Parathyroid adenoma (tissue), 2 donors: ENCODE measurements at regions not wholly inside any gene's neighbourhood (a gene's known extent, or its start where the extent isn't known, plus 50 kb on each side); places are given as distances from the start of the nearest gene placed in this dataset.

Source experiments
- H2AFZ ChIP-seq: fragments of 300-600 bp; sonication (generic); one replicate; pipeline ENCODE4 v1.7.0; 2017; ENCODE audit warnings: antibody characterized with exemption, mild to moderate bottlenecking
- H3K27ac ChIP-seq: fragments of 300-600 bp; sonication (generic); one replicate; pipeline ENCODE4 v1.7.0; 2017
- H3K27me3 ChIP-seq: fragments of 300-600 bp; sonication (generic); one replicate; pipeline ENCODE4 v1.7.0; 2017; ENCODE audit warnings: low read length; ENCODE audit not compliant: control insufficient read depth, insufficient read depth
- H3K36me3 ChIP-seq: fragments of 300-600 bp; sonication (generic); one replicate; pipeline ENCODE4 v1.7.0; 2017; ENCODE audit warnings: low read length; ENCODE audit not compliant: control insufficient read depth, insufficient read depth
- H3K4me1 ChIP-seq: fragments of 300-600 bp; sonication (generic); one replicate; pipeline ENCODE4 v1.7.0; 2017; ENCODE audit warnings: control low read depth
- H3K4me2 ChIP-seq: fragments of 300-600 bp; sonication (generic); one replicate; pipeline ENCODE4 v1.7.0; 2017; ENCODE audit warnings: low read length
- H3K4me3 ChIP-seq: fragments of 300-600 bp; sonication (generic); one replicate; pipeline ENCODE4 v1.7.0; 2017; ENCODE audit warnings: low read depth, low read length
- H3K79me2 ChIP-seq: fragments of 300-600 bp; sonication (generic); one replicate; pipeline ENCODE4 v1.7.0; 2017; ENCODE audit warnings: control low read depth
- H3K9ac ChIP-seq: fragments of 300-600 bp; sonication (generic); one replicate; pipeline ENCODE4 v1.7.0; 2017; ENCODE audit warnings: mild to moderate bottlenecking
- H3K9me3 ChIP-seq: fragments of 300-600 bp; sonication (generic); one replicate; pipeline ENCODE4 v1.7.0; 2017; ENCODE audit warnings: low read length; ENCODE audit not compliant: control insufficient read depth
- TF ChIP-seq, protein P1 (sequence below): fragments of 300-600 bp; sonication (generic); IDR thresholded peaks from one replicate; pipeline ENCODE4 v1.7.0; 2017; ENCODE audit warnings: antibody characterized with exemption, mild to moderate bottlenecking
- donor health status: primary hyperparathyroidism.

DNA sequence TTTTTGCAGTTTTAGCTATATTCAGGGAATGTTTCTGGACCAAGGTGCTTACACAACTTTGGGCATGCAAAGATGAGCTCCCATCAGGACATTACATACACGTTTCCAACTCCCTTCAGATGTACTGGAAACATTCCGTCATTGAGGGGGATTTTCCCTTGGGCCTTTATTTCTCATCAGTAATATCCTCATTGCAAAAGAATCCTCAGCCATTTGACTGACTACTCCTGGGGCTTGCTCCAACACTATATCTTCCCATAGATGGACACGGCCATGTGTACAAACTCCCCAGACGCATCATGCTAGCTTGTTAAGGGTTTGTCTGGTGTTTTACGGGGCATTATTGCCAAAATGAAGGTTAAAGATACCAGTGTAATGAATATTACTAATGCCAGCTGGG, 59.3 kb upstream of the NUP160 start:
- Histone ChIP-seq H3K9me3 (no peaks in the 10 kb centered on the region), H3K4me1 (no peaks in the 10 kb centered on the region), H2AFZ (no peak overlapping the region), H3K79me2 (no peaks in the 10 kb centered on the region), H3K9ac (no peak overlapping the region), H3K36me3 (no peaks in the 10 kb centered on the region), H3K4me2 (no peak overlapping the region), H3K27ac (no peak overlapping the region), H3K4me3 (no peak overlapping the region), H3K27me3 (no peaks in the 10 kb centered on the region)
- TF ChIP-seq, protein P1, sequence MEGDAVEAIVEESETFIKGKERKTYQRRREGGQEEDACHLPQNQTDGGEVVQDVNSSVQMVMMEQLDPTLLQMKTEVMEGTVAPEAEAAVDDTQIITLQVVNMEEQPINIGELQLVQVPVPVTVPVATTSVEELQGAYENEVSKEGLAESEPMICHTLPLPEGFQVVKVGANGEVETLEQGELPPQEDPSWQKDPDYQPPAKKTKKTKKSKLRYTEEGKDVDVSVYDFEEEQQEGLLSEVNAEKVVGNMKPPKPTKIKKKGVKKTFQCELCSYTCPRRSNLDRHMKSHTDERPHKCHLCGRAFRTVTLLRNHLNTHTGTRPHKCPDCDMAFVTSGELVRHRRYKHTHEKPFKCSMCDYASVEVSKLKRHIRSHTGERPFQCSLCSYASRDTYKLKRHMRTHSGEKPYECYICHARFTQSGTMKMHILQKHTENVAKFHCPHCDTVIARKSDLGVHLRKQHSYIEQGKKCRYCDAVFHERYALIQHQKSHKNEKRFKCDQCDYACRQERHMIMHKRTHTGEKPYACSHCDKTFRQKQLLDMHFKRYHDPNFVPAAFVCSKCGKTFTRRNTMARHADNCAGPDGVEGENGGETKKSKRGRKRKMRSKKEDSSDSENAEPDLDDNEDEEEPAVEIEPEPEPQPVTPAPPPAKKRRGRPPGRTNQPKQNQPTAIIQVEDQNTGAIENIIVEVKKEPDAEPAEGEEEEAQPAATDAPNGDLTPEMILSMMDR, result no peak

DNA sequence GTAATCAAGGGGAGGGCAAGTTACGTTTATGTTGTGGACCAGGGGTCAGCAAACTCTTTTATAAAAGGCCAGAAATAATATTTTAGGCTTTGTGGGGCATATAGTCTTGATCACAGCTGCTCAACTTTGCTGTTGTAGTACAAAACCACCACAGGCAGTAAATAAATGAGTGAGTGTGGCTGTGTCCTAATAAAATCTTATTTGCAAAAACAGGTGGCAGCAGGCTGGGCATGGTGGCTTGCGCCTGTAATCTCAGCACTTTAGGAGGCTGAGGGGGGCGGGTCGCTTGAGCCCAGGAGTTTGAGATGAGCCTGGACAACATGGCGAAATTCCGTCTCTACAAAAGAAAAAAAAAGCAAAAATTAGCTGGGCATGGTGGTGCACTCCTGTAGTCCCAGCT, 57.9 kb upstream of the NUP160 start:
- no peak overlapping the region for H3K4me2 ChIP-seq
- no peaks in the 10 kb centered on the region for H3K79me2 ChIP-seq
- no peak overlapping the region for H3K9ac ChIP-seq
- H3K27ac ChIP-seq, result no peak overlapping the region
- H3K27me3 ChIP-seq, result no peaks in the 10 kb centered on the region
- H3K4me1 ChIP-seq, result no peaks in the 10 kb centered on the region
- H3K9me3 ChIP-seq, result no peaks in the 10 kb centered on the region
- H2AFZ ChIP-seq, result no peak overlapping the region
- no peak overlapping the region for H3K4me3 ChIP-seq
- H3K36me3 ChIP-seq, result no peaks in the 10 kb centered on the region
- TF ChIP-seq, protein P1, result no peak

DNA sequence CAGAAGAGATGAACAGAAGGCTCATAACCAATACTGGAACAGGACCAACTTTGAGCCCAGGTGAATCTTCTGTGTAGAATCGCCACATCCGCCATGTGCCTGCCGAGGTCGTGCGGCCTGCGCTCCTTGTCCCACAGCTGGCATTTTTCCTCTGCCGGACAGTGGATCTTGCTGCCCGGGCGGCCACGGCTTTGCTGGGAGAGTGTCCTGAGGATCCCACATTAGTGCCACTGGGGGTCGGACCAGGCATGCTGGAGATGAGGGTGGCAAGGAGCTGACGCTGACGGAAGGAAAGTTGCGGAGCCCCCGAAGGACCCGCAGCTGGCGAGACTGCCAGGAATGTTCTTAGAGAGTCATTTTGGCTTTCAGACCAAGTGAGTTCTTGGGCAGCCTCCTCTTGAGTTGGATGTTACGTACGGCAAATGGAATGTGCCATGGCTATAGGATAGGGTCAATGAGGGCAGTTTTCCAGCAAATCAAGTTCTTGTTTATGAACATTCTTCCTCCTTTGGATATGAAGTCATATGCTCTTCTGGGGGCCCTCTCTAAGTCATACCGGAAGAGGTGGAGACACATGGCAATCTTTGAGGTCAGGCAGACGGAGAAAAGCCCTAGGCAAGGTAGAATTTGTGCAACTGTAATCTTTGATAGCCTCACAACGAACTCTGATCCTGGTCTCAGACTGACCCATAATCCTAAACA, 57.4 kb upstream of the NUP160 start:
- H2AFZ ChIP-seq, result no peak overlapping the region
- no peaks in the 10 kb centered on the region for H3K4me1 ChIP-seq
- H3K4me2 ChIP-seq, result no peak overlapping the region
- H3K9me3 ChIP-seq, result no peaks in the 10 kb centered on the region
- TF ChIP-seq, protein P1, result no peak
- H3K27ac ChIP-seq, result no peak overlapping the region
- H3K9ac ChIP-seq, result no peak overlapping the region
- H3K36me3 ChIP-seq, result no peaks in the 10 kb centered on the region
- H3K27me3 ChIP-seq, result no peaks in the 10 kb centered on the region
- no peak overlapping the region for H3K4me3 ChIP-seq
- H3K79me2 ChIP-seq, result no peaks in the 10 kb centered on the region

DNA sequence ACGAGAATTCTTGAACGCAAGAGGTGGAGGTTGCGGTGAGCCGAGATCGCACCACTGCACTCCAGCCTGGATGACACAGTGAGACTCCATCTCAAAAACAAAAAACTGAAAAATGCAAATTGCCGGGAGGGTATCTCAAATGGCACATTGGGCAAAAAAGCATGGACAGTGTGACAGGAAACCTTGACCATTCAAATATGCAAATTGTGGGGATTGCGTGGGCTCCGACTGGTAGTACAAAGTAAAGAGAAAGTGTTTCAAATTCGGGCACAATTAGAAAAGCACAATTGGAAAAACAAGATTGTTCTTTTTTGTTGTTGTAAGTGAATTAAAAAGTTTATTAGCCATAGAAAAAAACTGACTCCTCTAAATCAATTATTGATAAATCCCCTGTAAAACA, 56.7 kb upstream of the NUP160 start:
- Histone ChIP-seq H3K27ac (no peak overlapping the region), H3K9me3 (no peaks in the 10 kb centered on the region), H2AFZ (no peak overlapping the region), H3K9ac (no peak overlapping the region), H3K4me3 (no peak overlapping the region), H3K4me1 (no peaks in the 10 kb centered on the region), H3K36me3 (no peaks in the 10 kb centered on the region), H3K79me2 (no peaks in the 10 kb centered on the region), H3K4me2 (no peak overlapping the region), H3K27me3 (no peaks in the 10 kb centered on the region)
- TF ChIP-seq, protein P1, result no peak

DNA sequence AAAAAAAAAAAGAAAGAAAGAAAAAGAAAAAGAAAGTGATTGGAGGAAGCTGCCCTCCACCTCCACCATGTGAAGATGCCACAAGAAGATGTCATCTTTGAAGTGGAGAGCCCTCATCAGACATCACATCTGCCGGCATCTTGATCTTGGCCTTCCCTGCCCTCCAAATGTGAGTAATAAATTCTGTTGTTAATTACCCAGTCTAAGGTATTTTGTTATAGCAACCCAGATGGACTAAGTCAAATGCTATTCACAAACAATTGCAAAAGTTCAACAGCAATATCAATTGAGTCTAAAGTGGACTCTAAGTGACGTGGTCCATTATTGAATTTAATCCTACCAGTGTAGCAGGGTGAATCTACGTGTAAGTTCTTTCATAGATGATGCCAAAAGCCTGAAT, 55.9 kb upstream of the NUP160 start:
- Histone ChIP-seq H3K4me2 (no peak overlapping the region), H3K9ac (no peak overlapping the region), H3K9me3 (no peaks in the 10 kb centered on the region), H3K4me1 (no peaks in the 10 kb centered on the region), H3K79me2 (no peaks in the 10 kb centered on the region), H3K27ac (no peak overlapping the region), H2AFZ (no peak overlapping the region), H3K4me3 (no peak overlapping the region), H3K27me3 (no peaks in the 10 kb centered on the region), H3K36me3 (no peaks in the 10 kb centered on the region)
- TF ChIP-seq, protein P1, result no peak
